GM23248 (cell line): ENCODE measurements at regions not wholly inside any gene's neighbourhood (a gene's known extent, or its start where the extent isn't known, plus 50 kb on each side); places are given as distances from the start of the nearest gene placed in this dataset.

Experiments used
- EZH2 ChIP-seq: fragments of 200-600 bp; sonication (generic); IDR thresholded peaks from 2 replicates; pipeline ENCODE4 v1.6.1; 2018; ENCODE audit warnings: antibody characterized with exemption, mild to moderate bottlenecking; ENCODE audit not compliant: insufficient read depth, poor library complexity, severe bottlenecking
- EZH2phosphoT487 ChIP-seq: fragments of 200-600 bp; sonication (generic); IDR thresholded peaks from 2 replicates; pipeline ENCODE4 v1.6.1; 2018; ENCODE audit warnings: antibody characterized with exemption, moderate library complexity, mild to moderate bottlenecking, low read depth; ENCODE audit not compliant: insufficient read depth

DNA sequence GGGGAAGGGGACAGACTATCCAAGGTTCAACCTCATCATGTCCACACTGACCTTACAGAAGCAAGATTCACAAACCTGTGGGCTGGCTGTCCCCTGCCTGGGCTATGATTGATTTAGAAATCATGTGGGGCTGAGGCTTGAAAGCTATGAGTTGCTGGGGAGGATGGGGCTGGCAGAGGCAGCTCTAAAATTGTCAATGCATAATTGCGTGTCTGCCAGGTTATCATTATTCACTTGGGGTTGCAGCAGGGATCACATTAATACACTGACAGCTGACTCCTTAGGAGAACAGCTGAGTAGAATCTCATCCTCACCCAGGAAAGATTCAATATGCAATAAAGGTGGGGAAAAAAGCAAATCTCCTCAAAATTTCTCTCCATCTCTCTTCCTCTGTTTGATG, 866.3 kb downstream of the CCSER2 start:
- TF ChIP-seq EZH2 (no peak), EZH2phosphoT487 (no peak)
